Rectal smooth muscle tissue (tissue), 1 donor: ENCODE measurements at regions not wholly inside any gene's neighbourhood (a gene's known extent, or its start where the extent isn't known, plus 50 kb on each side); places are given as distances from the start of the nearest gene placed in this dataset.

Source experiments
- H3K27ac ChIP-seq: one replicate; pipeline ENCODE4 v1.7.0; 2013; ENCODE audit warnings: low read depth, low read length, inconsistent platforms
- H3K27me3 ChIP-seq: one replicate; pipeline ENCODE4 v1.7.0; 2013; ENCODE audit warnings: low read length; ENCODE audit not compliant: control insufficient read depth, insufficient read depth
- H3K36me3 ChIP-seq: one replicate; pipeline ENCODE4 v1.7.0; 2013; ENCODE audit warnings: low read length; ENCODE audit not compliant: control insufficient read depth, insufficient read depth
- H3K4me1 ChIP-seq: one replicate; pipeline ENCODE4 v1.7.0; 2013; ENCODE audit warnings: low read length; ENCODE audit not compliant: control insufficient read depth, insufficient read depth
- H3K4me3 ChIP-seq: one replicate; pipeline ENCODE4 v1.7.0; 2013; ENCODE audit warnings: low read length
- H3K9ac ChIP-seq: one replicate; pipeline ENCODE4 v1.7.0; 2013; ENCODE audit warnings: low read length

GRCh38 chr1:13878021-13878420 is 178.0 kb downstream of the PRDM2 start:
- no peak overlapping the region for H3K27ac ChIP-seq
- no peaks in the 10 kb centered on the region for H3K36me3 ChIP-seq
- H3K4me3 ChIP-seq, result no peak overlapping the region
- H3K9ac ChIP-seq, result no peak overlapping the region
- no peaks in the 10 kb centered on the region for H3K4me1 ChIP-seq
- no peaks in the 10 kb centered on the region for H3K27me3 ChIP-seq

GRCh38 chr1:13878451-13878850 is 178.5 kb downstream of the PRDM2 start:
- no peaks in the 10 kb centered on the region for H3K36me3 ChIP-seq
- no peak overlapping the region for H3K27ac ChIP-seq
- H3K4me3 ChIP-seq, result no peak overlapping the region
- H3K9ac ChIP-seq, result no peak overlapping the region
- no peaks in the 10 kb centered on the region for H3K27me3 ChIP-seq
- H3K4me1 ChIP-seq, result no peaks in the 10 kb centered on the region

DNA sequence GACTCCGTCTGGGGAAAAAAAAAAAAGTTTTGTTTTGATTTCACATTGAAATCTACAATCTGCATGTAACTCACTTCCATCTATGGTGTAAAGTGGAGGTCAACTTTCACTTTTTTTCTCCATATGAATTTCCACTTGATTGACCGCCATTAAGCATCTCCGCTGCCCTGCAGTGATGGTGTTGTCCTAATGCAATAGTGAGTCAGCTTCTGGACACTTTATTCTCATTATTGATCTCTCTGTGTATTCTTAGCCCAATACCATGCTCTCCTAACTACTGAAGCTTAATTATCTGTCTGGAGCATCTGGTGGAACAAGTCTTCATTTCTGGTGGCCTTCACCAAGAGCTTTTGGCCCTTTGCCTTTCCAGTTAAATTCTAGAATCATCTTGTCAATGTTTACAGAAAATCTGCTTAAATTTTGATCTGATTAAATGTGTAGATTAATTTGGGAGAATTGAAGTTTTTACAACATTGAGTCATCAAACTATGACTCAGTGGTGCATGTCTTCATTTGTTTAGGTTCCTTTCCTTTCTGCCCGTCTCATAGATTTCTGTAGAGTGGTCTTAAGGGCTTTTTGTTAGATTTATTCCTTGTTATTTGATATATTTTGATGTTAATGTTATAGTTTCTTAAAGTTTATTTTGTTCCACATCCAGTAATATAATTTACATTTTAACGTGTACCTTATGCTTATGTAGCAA is 181.5 kb downstream of the PRDM2 start:
- no peaks in the 10 kb centered on the region for H3K27me3 ChIP-seq
- H3K36me3 ChIP-seq, result no peaks in the 10 kb centered on the region
- H3K27ac ChIP-seq, result no peak overlapping the region
- H3K4me1 ChIP-seq, result no peaks in the 10 kb centered on the region
- H3K4me3 ChIP-seq, result no peak overlapping the region
- H3K9ac ChIP-seq, result no peak overlapping the region

- Histone ChIP-seq H3K4me1 (no peaks in the 10 kb centered on the region), H3K27ac (no peak overlapping the region), H3K36me3 (no peaks in the 10 kb centered on the region), H3K9ac (no peak overlapping the region), H3K27me3 (peaks cover 8% of the 10 kb centered on the region), H3K4me3 (no peak overlapping the region)
These were observed 188.5 kb downstream of the PRDM2 start for GRCh38 chr1:13888351-13888986.

DNA sequence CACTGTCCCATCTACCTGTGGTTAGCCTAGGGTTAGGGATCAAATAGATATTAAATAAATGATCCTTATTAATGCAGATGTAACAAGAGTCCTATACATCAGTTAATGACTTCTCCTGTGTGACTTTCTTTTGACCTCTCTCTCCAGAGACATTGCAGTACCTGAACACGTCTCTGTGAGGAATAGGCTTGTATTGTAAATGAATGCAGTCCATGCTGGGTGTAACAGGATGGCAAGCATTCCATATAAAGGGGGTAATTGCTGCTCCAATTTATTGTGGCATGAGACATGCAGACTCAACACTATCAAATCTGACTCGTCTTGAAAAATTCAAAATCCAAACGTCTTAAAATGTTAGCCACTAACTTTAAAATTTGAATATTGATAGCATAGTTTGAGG is 189.5 kb downstream of the PRDM2 start:
- no peak overlapping the region for H3K4me3 ChIP-seq
- no peak overlapping the region for H3K9ac ChIP-seq
- no peak overlapping the region for H3K27ac ChIP-seq
- H3K36me3 ChIP-seq, result no peaks in the 10 kb centered on the region
- H3K27me3 ChIP-seq, result peaks cover 8% of the 10 kb centered on the region
- no peaks in the 10 kb centered on the region for H3K4me1 ChIP-seq

DNA sequence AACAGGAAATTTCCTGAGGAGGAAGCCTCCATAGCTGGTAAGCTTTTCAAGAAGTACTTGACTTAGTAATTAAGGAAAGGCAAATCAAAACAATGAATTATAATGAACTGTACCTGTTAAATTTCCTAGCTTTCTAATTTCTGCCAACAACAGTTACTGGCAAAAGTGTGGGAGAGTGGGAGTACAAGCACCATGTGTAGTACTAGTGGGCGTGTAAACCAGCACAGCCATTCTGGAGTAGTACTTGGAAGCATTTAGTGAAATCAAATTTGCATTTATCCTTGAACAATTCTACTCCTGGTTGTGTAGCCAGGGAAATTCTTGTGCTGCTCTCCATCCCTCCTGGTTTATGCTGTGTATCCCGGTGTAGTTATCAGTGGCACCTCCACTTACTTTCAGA is 190.8 kb downstream of the PRDM2 start:
- H3K4me3 ChIP-seq, result no peak overlapping the region
- H3K9ac ChIP-seq, result no peak overlapping the region
- H3K27ac ChIP-seq, result no peak overlapping the region
- no peaks in the 10 kb centered on the region for H3K4me1 ChIP-seq
- no peaks in the 10 kb centered on the region for H3K36me3 ChIP-seq
- peaks cover 8% of the 10 kb centered on the region for H3K27me3 ChIP-seq

GRCh38 chr1:13892198-13892597 is 192.2 kb downstream of the PRDM2 start:
- H3K4me3 ChIP-seq, result peak overlapping the region; percentile 57

GRCh38 chr1:13892671-13893325 is 192.8 kb downstream of the PRDM2 start:
- peaks cover 8% of the 10 kb centered on the region for H3K27me3 ChIP-seq
- no peak overlapping the region for H3K27ac ChIP-seq
- H3K4me3 ChIP-seq, result peak overlapping the region; percentile 57
- H3K9ac ChIP-seq, result no peak overlapping the region
- H3K36me3 ChIP-seq, result no peaks in the 10 kb centered on the region
- H3K4me1 ChIP-seq, result no peaks in the 10 kb centered on the region

More at GRCh38 chr1:13892198-13892597, 192.2 kb downstream of the PRDM2 start:
- Histone ChIP-seq H3K4me1 (no peaks in the 10 kb centered on the region), H3K27ac (no peak overlapping the region), H3K36me3 (no peaks in the 10 kb centered on the region), H3K27me3 (peaks cover 8% of the 10 kb centered on the region), H3K9ac (no peak overlapping the region)

- H3K4me1 ChIP-seq, result no peaks in the 10 kb centered on the region
- no peak overlapping the region for H3K9ac ChIP-seq
- peak overlapping the region; percentile 57 for H3K4me3 ChIP-seq
- no peaks in the 10 kb centered on the region for H3K36me3 ChIP-seq
- H3K27ac ChIP-seq, result no peak overlapping the region
- peaks cover 8% of the 10 kb centered on the region for H3K27me3 ChIP-seq
These were observed 193.4 kb downstream of the PRDM2 start for GRCh38 chr1:13893409-13893821.

GRCh38 chr1:13896932-13897331 is 196.9 kb downstream of the PRDM2 start:
- Histone ChIP-seq H3K27me3 (peaks cover 6% of the 10 kb centered on the region), H3K36me3 (no peaks in the 10 kb centered on the region), H3K4me3 (no peak overlapping the region), H3K27ac (no peak overlapping the region), H3K9ac (no peak overlapping the region), H3K4me1 (no peaks in the 10 kb centered on the region)

DNA sequence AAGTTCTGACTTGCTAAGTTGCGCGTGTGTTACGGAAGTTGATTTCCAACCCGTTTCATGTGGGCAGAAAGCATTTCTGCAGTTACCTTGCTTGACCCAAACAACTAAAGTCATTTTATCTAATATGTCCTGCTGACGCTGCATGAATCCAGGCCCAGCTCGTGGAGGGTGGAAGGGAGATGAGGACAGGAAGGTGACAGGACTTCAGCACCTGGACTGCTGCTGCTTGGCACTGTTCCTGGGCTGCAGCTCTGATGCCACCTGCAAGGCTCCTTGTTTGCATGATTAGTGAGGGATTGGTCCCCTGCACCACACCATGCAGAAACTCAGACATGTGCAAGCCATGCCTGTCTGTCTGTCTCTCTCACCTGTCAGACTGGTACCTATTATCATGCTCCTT is 198.4 kb downstream of the PRDM2 start:
- Histone ChIP-seq H3K4me1 (no peaks in the 10 kb centered on the region), H3K4me3 (no peak overlapping the region), H3K27me3 (no peaks in the 10 kb centered on the region), H3K36me3 (no peaks in the 10 kb centered on the region), H3K9ac (no peak overlapping the region), H3K27ac (no peak overlapping the region)

- Histone ChIP-seq H3K27me3 (no peaks in the 10 kb centered on the region), H3K27ac (no peak overlapping the region), H3K4me1 (no peaks in the 10 kb centered on the region), H3K9ac (no peak overlapping the region), H3K4me3 (no peak overlapping the region), H3K36me3 (no peaks in the 10 kb centered on the region)
These were observed 199.9 kb downstream of the PRDM2 start for GRCh38 chr1:13899856-13900255.
